GM23338 (cell line): ENCODE measurements at regions not wholly inside any gene's neighbourhood (a gene's known extent, or its start where the extent isn't known, plus 50 kb on each side); places are given as distances from the start of the nearest gene placed in this dataset.

ENCODE experiments used
- EZH2 ChIP-seq: fragments of 200-600 bp; sonication (generic); IDR thresholded peaks from one replicate; pipeline ENCODE4 v1.8.0; 2017; ENCODE audit warnings: antibody characterized with exemption, mild to moderate bottlenecking, low read depth; ENCODE audit not compliant: unreplicated experiment
- NANOG ChIP-seq: IDR thresholded peaks from 2 replicates; pipeline ENCODE4 v1.6.1; 2016; ENCODE audit warnings: antibody characterized with exemption, borderline replicate concordance
- TF ChIP-seq, protein P1 (sequence below), 2 experiments: fragments of 200-600 bp in 1 of 2; sonication (generic) in 1 of 2; conservative IDR thresholded peaks; 2 replicates each; pipeline versions ENCODE4 v1.5.1 to v1.6.1; 2016 to 2017; ENCODE audit warnings: antibody characterized with exemption in 2 of 2, low read depth in 2 of 2, mild to moderate bottlenecking in 2 of 2, moderate library complexity in 1 of 2

DNA sequence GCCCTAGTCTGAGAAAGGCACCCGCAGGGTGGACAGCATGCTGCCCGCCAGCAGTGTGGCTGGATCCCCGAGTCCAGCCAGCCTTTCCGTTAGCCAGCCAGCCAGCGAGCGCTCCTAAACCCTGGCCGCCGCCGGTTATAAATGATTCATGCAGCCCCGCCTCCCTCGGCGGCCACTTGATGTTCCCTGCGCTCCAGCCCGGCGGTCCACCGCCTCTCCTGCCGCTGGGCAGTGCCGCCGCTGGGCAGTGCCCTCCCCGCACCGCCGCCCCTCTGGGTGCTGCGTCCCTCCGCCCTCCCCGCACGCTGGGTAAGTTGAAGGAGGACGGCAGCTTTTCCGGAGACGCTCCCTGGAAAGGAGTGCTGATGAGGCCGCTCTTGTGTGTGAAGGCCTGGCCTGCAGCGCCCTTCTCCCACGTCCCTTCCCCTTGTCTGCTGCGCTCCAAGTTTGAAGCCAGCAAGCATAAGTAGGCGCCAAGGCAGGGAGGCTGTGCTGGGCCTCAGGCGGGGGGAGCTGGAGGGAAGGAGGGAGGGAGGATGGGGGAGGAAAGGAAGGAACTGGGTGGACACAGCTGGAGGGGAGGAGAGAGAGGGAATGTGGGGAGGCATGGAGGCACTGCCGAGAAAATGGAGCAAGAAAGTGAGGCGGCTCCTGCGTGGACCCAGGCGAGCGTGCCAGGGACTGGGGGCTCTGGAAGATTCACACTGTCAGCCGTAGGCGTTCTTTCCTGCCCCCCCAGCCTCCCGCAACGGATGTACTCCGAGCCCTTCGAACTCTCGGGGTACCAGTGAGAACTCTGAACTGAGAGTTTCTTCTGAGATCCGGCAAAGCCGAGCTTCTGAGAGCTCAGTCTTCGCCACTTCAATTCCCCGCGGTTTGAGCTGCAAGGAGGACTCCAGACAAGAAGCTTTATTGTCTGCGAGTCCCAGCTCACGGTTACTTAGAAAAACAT, 131.9 kb downstream of the GLI2 start:
- TF ChIP-seq EZH2 (no peak), NANOG (no peak)
- TF ChIP-seq, protein P1, sequence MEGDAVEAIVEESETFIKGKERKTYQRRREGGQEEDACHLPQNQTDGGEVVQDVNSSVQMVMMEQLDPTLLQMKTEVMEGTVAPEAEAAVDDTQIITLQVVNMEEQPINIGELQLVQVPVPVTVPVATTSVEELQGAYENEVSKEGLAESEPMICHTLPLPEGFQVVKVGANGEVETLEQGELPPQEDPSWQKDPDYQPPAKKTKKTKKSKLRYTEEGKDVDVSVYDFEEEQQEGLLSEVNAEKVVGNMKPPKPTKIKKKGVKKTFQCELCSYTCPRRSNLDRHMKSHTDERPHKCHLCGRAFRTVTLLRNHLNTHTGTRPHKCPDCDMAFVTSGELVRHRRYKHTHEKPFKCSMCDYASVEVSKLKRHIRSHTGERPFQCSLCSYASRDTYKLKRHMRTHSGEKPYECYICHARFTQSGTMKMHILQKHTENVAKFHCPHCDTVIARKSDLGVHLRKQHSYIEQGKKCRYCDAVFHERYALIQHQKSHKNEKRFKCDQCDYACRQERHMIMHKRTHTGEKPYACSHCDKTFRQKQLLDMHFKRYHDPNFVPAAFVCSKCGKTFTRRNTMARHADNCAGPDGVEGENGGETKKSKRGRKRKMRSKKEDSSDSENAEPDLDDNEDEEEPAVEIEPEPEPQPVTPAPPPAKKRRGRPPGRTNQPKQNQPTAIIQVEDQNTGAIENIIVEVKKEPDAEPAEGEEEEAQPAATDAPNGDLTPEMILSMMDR (conservative IDR thresholded peaks at IDR 0.05; ENCODE audit: low read depth in 2 of 2): no peak
